GM23338 (cell line): ENCODE measurements at regions not wholly inside any gene's neighbourhood (a gene's known extent, or its start where the extent isn't known, plus 50 kb on each side); places are given as distances from the start of the nearest gene placed in this dataset.

ENCODE experiments used
- ATAC-seq: fragments of 200-7000 bp; cut with Tn5 transposase; 3 replicates; pipeline ENCODE4 v1.9.1; 2020
- DNase-seq: peaks from one replicate; pipeline ENCODE4 v3.0.0-alpha.2; 2015; ENCODE audit warnings: low spot score
- H2AFZ ChIP-seq: fragments of 200-600 bp; sonication (generic); 2 replicates; pipeline ENCODE4 v1.8.0; 2016; ENCODE audit warnings: antibody characterized with exemption, mild to moderate bottlenecking, moderate library complexity
- H3F3A ChIP-seq: fragments of 200-600 bp; sonication (generic); replicated peaks from 2 replicates; pipeline ENCODE4 v1.8.0; 2017; ENCODE audit warnings: antibody characterized with exemption, mixed run types, low read depth
- H3K27ac ChIP-seq: fragments of 200-600 bp; sonication (generic); 2 replicates; pipeline ENCODE4 v1.6.1; 2016; ENCODE audit warnings: low read depth
- H3K27me3 ChIP-seq: fragments of 200-600 bp; sonication (generic); 2 replicates; pipeline ENCODE4 v1.8.0; 2016; ENCODE audit warnings: mild to moderate bottlenecking, mixed run types, moderate library complexity; ENCODE audit not compliant: insufficient read depth
- H3K36me3 ChIP-seq: fragments of 200-600 bp; sonication (generic); 2 replicates; pipeline ENCODE4 v1.8.0; 2016; ENCODE audit warnings: mild to moderate bottlenecking; ENCODE audit not compliant: insufficient read depth
- H3K4me1 ChIP-seq: fragments of 200-600 bp; sonication (generic); 2 replicates; pipeline ENCODE4 v1.8.0; 2016; ENCODE audit warnings: mild to moderate bottlenecking, moderate library complexity; ENCODE audit not compliant: insufficient read depth
- H3K4me2 ChIP-seq: fragments of 200-600 bp; sonication (generic); 2 replicates; pipeline ENCODE4 v1.7.1; 2017; ENCODE audit warnings: mixed run types
- H3K4me3 ChIP-seq: fragments of 200-600 bp; sonication (generic); 2 replicates; pipeline ENCODE4 v1.6.1; 2016; ENCODE audit warnings: mixed run types
- H3K79me2 ChIP-seq: fragments of 200-600 bp; sonication (generic); replicated peaks from 2 replicates; pipeline ENCODE4 v1.8.0; 2017; ENCODE audit warnings: mild to moderate bottlenecking; ENCODE audit not compliant: insufficient read depth
- H3K9me2 ChIP-seq: fragments of 200-600 bp; sonication (generic); 2 replicates; pipeline ENCODE4 v1.8.0; 2017; ENCODE audit not compliant: insufficient read depth
- H4K20me1 ChIP-seq: fragments of 200-600 bp; sonication (generic); replicated peaks from 2 replicates; pipeline ENCODE4 v1.8.0; 2017; ENCODE audit warnings: mild to moderate bottlenecking; ENCODE audit not compliant: insufficient read depth
- H3K27ac Mint-ChIP-seq: 2 replicates; pipeline ENCODE4 v1.8.0; 2020; ENCODE audit warnings: inconsistent platforms, mild to moderate bottlenecking, moderate library complexity, mixed read lengths
- H3K27me3 Mint-ChIP-seq: 3 replicates; pipeline ENCODE4 v1.8.0; 2022; ENCODE audit warnings: low read depth, mild to moderate bottlenecking, moderate library complexity, mixed read lengths, inconsistent platforms; ENCODE audit not compliant: insufficient read depth, poor library complexity
- H3K36me3 Mint-ChIP-seq: 3 replicates; pipeline ENCODE4 v1.8.0; 2021; ENCODE audit warnings: low read depth, mild to moderate bottlenecking, inconsistent platforms, moderate library complexity, mixed read lengths
- H3K4me1 Mint-ChIP-seq: 3 replicates; pipeline ENCODE4 v1.8.0; 2020; ENCODE audit warnings: mild to moderate bottlenecking, inconsistent platforms, mixed read lengths
- H3K4me3 Mint-ChIP-seq: 3 replicates; pipeline ENCODE4 v1.8.0; 2021; ENCODE audit warnings: moderate library complexity, mild to moderate bottlenecking, inconsistent platforms, mixed read lengths
- H3K9me3 Mint-ChIP-seq: 3 replicates; pipeline ENCODE4 v1.8.0; 2020; ENCODE audit warnings: moderate library complexity, mild to moderate bottlenecking, inconsistent platforms, mixed read lengths
- CREB1 ChIP-seq: fragments of 250-450 bp; sonication (Bioruptor Pico); IDR thresholded peaks from 2 replicates; pipeline ENCODE4 v1.5.0; 2020; ENCODE audit warnings: low read depth, mild to moderate bottlenecking, moderate library complexity
- CTCF ChIP-seq, 2 experiments: fragments of 200-600 bp in 1 of 2; sonication (generic) in 1 of 2; conservative IDR thresholded peaks; 2 replicates each; pipeline versions ENCODE4 v1.5.1 to v1.6.1; 2016 to 2017; ENCODE audit warnings: antibody characterized with exemption in 2 of 2, low read depth in 2 of 2, mild to moderate bottlenecking in 2 of 2, moderate library complexity in 1 of 2
- EZH2 ChIP-seq: fragments of 200-600 bp; sonication (generic); IDR thresholded peaks from one replicate; pipeline ENCODE4 v1.8.0; 2017; ENCODE audit warnings: antibody characterized with exemption, mild to moderate bottlenecking, low read depth; ENCODE audit not compliant: unreplicated experiment
- EZH2phosphoT487 ChIP-seq: fragments of 200-600 bp; sonication (generic); IDR thresholded peaks from one replicate; pipeline ENCODE4 v1.8.1; 2018; ENCODE audit warnings: antibody characterized with exemption; ENCODE audit not compliant: unreplicated experiment
- JUNB ChIP-seq: IDR thresholded peaks from one replicate; pipeline ENCODE4 v1.6.1; 2016; ENCODE audit warnings: antibody characterized with exemption; ENCODE audit not compliant: unreplicated experiment
- NANOG ChIP-seq: IDR thresholded peaks from 2 replicates; pipeline ENCODE4 v1.6.1; 2016; ENCODE audit warnings: antibody characterized with exemption, borderline replicate concordance
- STAT1 ChIP-seq: IDR thresholded peaks from one replicate; pipeline ENCODE4 v1.6.1; 2016; ENCODE audit warnings: antibody characterized with exemption; ENCODE audit not compliant: unreplicated experiment
- ZNF114 ChIP-seq: fragments of 250-450 bp; sonication (Bioruptor Pico); IDR thresholded peaks from 2 replicates; pipeline ENCODE4 v1.5.0; 2020; ENCODE audit warnings: mild to moderate bottlenecking, moderate library complexity
- ZNF331 ChIP-seq: fragments of 250-450 bp; sonication (Bioruptor Pico); IDR thresholded peaks from 2 replicates; pipeline ENCODE4 v1.5.0; 2020; ENCODE audit warnings: low read depth, mild to moderate bottlenecking, moderate library complexity
- TF ChIP-seq, protein P1 (sequence below): fragments of 250-450 bp; sonication (Bioruptor Pico); IDR thresholded peaks from 2 replicates; pipeline ENCODE4 v1.5.0; 2020; ENCODE audit warnings: mild to moderate bottlenecking, moderate library complexity
- TF ChIP-seq, protein P2 (sequence below): IDR thresholded peaks from one replicate; pipeline ENCODE4 v1.6.1; 2018; ENCODE audit warnings: antibody characterized with exemption; ENCODE audit not compliant: unreplicated experiment
- TF ChIP-seq, protein P3 (sequence below): IDR thresholded peaks from 2 replicates; pipeline ENCODE4 v1.6.1; 2016; ENCODE audit warnings: antibody characterized with exemption

- Histone ChIP-seq H3K79me2 (no peaks in the 10 kb centered on the region), H3K36me3 (no peaks in the 10 kb centered on the region), H3K4me1 (no peaks in the 10 kb centered on the region), H2AFZ (no peak overlapping the region), H3K27me3 (no peaks in the 10 kb centered on the region), H3K4me3 (no peak overlapping the region), H3F3A (no peaks in the 10 kb centered on the region), H3K9me2 (no peaks in the 10 kb centered on the region; the same call in 1 of the 2 replicates), H3K4me2 (no peak overlapping the region), H4K20me1 (no peaks in the 10 kb centered on the region), H3K27ac (no peak overlapping the region)
- Mint-ChIP-seq H3K4me3 (no peak overlapping the region), H3K4me1 (no peaks in the 10 kb centered on the region), H3K9me3 (no peaks in the 10 kb centered on the region), H3K27me3 (no peaks in the 10 kb centered on the region), H3K36me3 (no peaks in the 10 kb centered on the region), H3K27ac (no peak overlapping the region)
- no peak for ATAC-seq
- no peak for DNase-seq
- TF ChIP-seq CTCF (conservative IDR thresholded peaks at IDR 0.05; ENCODE audit: low read depth in 2 of 2) = no peak
- TF ChIP-seq, protein P1, sequence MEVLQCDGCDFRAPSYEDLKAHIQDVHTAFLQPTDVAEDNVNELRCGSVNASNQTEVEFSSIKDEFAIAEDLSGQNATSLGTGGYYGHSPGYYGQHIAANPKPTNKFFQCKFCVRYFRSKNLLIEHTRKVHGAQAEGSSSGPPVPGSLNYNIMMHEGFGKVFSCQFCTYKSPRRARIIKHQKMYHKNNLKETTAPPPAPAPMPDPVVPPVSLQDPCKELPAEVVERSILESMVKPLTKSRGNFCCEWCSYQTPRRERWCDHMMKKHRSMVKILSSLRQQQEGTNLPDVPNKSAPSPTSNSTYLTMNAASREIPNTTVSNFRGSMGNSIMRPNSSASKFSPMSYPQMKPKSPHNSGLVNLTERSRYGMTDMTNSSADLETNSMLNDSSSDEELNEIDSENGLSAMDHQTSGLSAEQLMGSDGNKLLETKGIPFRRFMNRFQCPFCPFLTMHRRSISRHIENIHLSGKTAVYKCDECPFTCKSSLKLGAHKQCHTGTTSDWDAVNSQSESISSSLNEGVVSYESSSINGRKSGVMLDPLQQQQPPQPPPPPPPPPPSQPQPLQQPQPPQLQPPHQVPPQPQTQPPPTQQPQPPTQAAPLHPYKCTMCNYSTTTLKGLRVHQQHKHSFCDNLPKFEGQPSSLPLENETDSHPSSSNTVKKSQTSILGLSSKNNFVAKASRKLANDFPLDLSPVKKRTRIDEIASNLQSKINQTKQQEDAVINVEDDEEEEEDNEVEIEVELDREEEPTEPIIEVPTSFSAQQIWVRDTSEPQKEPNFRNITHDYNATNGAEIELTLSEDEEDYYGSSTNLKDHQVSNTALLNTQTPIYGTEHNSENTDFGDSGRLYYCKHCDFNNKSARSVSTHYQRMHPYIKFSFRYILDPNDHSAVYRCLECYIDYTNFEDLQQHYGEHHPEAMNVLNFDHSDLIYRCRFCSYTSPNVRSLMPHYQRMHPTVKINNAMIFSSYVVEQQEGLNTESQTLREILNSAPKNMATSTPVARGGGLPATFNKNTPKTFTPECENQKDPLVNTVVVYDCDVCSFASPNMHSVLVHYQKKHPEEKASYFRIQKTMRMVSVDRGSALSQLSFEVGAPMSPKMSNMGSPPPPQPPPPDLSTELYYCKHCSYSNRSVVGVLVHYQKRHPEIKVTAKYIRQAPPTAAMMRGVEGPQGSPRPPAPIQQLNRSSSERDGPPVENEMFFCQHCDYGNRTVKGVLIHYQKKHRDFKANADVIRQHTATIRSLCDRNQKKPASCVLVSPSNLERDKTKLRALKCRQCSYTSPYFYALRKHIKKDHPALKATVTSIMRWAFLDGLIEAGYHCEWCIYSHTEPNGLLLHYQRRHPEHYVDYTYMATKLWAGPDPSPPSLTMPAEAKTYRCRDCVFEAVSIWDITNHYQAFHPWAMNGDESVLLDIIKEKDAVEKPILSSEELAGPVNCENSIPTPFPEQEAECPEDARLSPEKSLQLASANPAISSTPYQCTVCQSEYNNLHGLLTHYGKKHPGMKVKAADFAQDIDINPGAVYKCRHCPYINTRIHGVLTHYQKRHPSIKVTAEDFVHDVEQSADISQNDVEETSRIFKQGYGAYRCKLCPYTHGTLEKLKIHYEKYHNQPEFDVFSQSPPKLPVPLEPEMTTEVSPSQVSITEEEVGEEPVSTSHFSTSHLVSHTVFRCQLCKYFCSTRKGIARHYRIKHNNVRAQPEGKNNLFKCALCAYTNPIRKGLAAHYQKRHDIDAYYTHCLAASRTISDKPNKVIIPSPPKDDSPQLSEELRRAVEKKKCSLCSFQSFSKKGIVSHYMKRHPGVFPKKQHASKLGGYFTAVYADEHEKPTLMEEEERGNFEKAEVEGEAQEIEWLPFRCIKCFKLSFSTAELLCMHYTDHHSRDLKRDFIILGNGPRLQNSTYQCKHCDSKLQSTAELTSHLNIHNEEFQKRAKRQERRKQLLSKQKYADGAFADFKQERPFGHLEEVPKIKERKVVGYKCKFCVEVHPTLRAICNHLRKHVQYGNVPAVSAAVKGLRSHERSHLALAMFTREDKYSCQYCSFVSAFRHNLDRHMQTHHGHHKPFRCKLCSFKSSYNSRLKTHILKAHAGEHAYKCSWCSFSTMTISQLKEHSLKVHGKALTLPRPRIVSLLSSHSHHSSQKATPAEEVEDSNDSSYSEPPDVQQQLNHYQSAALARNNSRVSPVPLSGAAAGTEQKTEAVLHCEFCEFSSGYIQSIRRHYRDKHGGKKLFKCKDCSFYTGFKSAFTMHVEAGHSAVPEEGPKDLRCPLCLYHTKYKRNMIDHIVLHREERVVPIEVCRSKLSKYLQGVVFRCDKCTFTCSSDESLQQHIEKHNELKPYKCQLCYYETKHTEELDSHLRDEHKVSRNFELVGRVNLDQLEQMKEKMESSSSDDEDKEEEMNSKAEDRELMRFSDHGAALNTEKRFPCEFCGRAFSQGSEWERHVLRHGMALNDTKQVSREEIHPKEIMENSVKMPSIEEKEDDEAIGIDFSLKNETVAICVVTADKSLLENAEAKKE (CRISPR knock-in tag) = no peak
- TF ChIP-seq ZNF331 (CRISPR knock-in tag) = no peak
- TF ChIP-seq JUNB = no peak
- TF ChIP-seq, protein P2, sequence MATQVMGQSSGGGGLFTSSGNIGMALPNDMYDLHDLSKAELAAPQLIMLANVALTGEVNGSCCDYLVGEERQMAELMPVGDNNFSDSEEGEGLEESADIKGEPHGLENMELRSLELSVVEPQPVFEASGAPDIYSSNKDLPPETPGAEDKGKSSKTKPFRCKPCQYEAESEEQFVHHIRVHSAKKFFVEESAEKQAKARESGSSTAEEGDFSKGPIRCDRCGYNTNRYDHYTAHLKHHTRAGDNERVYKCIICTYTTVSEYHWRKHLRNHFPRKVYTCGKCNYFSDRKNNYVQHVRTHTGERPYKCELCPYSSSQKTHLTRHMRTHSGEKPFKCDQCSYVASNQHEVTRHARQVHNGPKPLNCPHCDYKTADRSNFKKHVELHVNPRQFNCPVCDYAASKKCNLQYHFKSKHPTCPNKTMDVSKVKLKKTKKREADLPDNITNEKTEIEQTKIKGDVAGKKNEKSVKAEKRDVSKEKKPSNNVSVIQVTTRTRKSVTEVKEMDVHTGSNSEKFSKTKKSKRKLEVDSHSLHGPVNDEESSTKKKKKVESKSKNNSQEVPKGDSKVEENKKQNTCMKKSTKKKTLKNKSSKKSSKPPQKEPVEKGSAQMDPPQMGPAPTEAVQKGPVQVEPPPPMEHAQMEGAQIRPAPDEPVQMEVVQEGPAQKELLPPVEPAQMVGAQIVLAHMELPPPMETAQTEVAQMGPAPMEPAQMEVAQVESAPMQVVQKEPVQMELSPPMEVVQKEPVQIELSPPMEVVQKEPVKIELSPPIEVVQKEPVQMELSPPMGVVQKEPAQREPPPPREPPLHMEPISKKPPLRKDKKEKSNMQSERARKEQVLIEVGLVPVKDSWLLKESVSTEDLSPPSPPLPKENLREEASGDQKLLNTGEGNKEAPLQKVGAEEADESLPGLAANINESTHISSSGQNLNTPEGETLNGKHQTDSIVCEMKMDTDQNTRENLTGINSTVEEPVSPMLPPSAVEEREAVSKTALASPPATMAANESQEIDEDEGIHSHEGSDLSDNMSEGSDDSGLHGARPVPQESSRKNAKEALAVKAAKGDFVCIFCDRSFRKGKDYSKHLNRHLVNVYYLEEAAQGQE = no peak
- TF ChIP-seq EZH2 = no peak
- no peak for TF ChIP-seq ZNF114 (CRISPR knock-in tag)
- TF ChIP-seq, protein P3, sequence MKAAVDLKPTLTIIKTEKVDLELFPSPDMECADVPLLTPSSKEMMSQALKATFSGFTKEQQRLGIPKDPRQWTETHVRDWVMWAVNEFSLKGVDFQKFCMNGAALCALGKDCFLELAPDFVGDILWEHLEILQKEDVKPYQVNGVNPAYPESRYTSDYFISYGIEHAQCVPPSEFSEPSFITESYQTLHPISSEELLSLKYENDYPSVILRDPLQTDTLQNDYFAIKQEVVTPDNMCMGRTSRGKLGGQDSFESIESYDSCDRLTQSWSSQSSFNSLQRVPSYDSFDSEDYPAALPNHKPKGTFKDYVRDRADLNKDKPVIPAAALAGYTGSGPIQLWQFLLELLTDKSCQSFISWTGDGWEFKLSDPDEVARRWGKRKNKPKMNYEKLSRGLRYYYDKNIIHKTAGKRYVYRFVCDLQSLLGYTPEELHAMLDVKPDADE = no peak
- no peak for TF ChIP-seq EZH2phosphoT487
- TF ChIP-seq CREB1 (CRISPR knock-in tag) = no peak
- TF ChIP-seq NANOG = no peak
- TF ChIP-seq STAT1 = no peak
Observed at GRCh38 chr6:137724495-137725211, 142.4 kb upstream of the TNFAIP3 start.
